ENCODE measurements at regions not wholly inside any gene's neighbourhood (a gene's known extent, or its start where the extent isn't known, plus 50 kb on each side); places are given as distances from the start of the nearest gene placed in this dataset.

DNA sequence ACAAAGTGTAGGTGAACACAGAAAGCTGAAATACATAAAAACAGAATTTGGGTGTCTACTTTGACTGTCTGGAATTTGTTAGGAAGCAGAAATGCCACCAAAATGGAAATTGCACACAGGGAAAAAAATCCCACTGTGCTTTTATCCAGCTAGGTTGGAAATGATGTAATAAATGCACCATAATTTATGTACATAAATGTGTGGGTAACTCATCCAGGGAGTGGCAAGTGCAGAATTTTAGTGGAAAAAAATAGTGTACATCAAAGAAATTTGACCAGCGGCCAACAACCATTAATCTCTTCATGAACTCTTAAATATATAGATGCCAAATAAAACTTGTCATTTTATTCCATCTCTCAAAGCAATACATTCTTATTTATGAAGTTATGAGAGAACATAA, 105.6 kb downstream of the LLPH start:
- ChIA-PET CTCF (ENCODE audit: low intra/inter-chr PET ratio, low total read pairs) (no interaction called here), POLR2A (no interaction called here)
- Histone ChIP-seq H3K4me3 (replicated peaks in 1 of 3; ENCODE audit: insufficient read depth in 1 of 3, low read depth in 2 of 3, low read length in 3 of 3) (no peak overlapping the region), H3K9me3 (ENCODE audit: low read length) (no peaks in the 10 kb centered on the region), H3K27me3 (ENCODE audit: control insufficient read depth in 1 of 2, insufficient read depth in 2 of 2, low read length in 2 of 2) (no peaks in the 10 kb centered on the region), H3K27ac (ENCODE audit: extremely low read length, insufficient read depth, low read length) (no peak overlapping the region), H2AFZ (ENCODE audit: low read length) (no peak overlapping the region), H4K20me1 (ENCODE audit: insufficient read depth, low read length) (no peaks in the 10 kb centered on the region), H3K4me2 (ENCODE audit: low read depth, low read length) (no peak overlapping the region), H3K79me2 (ENCODE audit: insufficient read depth, low read length) (no peaks in the 10 kb centered on the region), H3K4me1 (ENCODE audit: insufficient read depth, low read length) (no peaks in the 10 kb centered on the region), H3K9ac (ENCODE audit: insufficient read depth, low read depth, low read length) (no peak overlapping the region), H3K36me3 (replicated peaks in 1 of 2; ENCODE audit: control insufficient read depth in 1 of 2, insufficient read depth in 2 of 2, low read length in 2 of 2) (no peaks in the 10 kb centered on the region)
- FAIRE-seq: no peak
- no TSS peak for BruUV-seq (replicated peaks)
- in situ Hi-C loops (cut with HindIII; ENCODE audit: extremely low pct_ligation_motif_present, low pct_unique_long_range_greater_than_20kb): no loop called here
- no peak for DNase-seq (ENCODE audit: low spot score)
- intact Hi-C loops (cut with micrococcal nuclease; ENCODE audit: unreplicated experiment): loop anchor here (2.0 kb wide), 1 partner anchor 26 kb away; no protein-coding TSS in a partner anchor
- TF ChIP-seq MEIS1 (CRISPR knock-in tag; IDR thresholded peaks at IDR 0.05; ENCODE audit: borderline replicate concordance) (no peak), FOXP1 (IDR thresholded peaks at IDR 0.05) (no peak), FOXP1 (CRISPR knock-in tag; IDR thresholded peaks at IDR 0.05) (no peak), MZF1 (CRISPR knock-in tag; IDR thresholded peaks at IDR 0.05; ENCODE audit: borderline replicate concordance) (no peak), SP4 (CRISPR knock-in tag; IDR thresholded peaks at IDR 0.05) (no peak), NFATC3 (CRISPR knock-in tag; IDR thresholded peaks at IDR 0.05) (no peak)
- 91% methylated on average over 1 of the region's 1 CpG for WGBS (ENCODE audit: low lambda C conversion rate)
- ATAC-seq: no peak

DNA sequence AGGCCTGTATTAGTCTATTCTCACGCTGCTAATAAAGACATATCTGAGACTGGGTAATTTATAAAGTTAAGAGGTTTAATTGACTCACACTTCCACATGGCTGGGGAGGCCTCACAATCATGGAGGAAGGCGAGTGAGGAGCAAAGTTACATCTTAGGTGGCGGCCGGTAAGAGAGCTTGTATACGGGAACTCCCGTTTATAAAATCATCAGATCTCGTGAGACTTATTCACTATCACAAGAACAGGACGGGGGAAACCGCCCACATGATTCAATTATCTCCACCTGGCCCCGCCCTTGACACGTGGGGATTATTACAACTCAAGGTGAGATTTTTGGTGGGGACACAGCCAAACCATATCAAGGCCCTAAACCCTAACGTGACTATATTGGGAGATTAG, 110.1 kb downstream of the LLPH start:
- 88% methylated on average over 12 of the region's 12 CpGs for WGBS (ENCODE audit: low lambda C conversion rate)
- in situ Hi-C loops (cut with HindIII; ENCODE audit: extremely low pct_ligation_motif_present, low pct_unique_long_range_greater_than_20kb): no loop called here
- Histone ChIP-seq H4K20me1 (ENCODE audit: insufficient read depth, low read length) (no peaks in the 10 kb centered on the region), H3K27me3 (ENCODE audit: control insufficient read depth in 1 of 2, insufficient read depth in 2 of 2, low read length in 2 of 2) (no peaks in the 10 kb centered on the region), H3K4me1 (ENCODE audit: insufficient read depth, low read length) (peaks cover 27% of the 10 kb centered on the region), H3K79me2 (ENCODE audit: insufficient read depth, low read length) (no peaks in the 10 kb centered on the region), H2AFZ (ENCODE audit: low read length) (no peak overlapping the region), H3K27ac (ENCODE audit: extremely low read length, insufficient read depth, low read length) (no peak overlapping the region), H3K9me3 (ENCODE audit: low read length) (no peaks in the 10 kb centered on the region), H3K36me3 (replicated peaks in 1 of 2; ENCODE audit: control insufficient read depth in 1 of 2, insufficient read depth in 2 of 2, low read length in 2 of 2) (no peaks in the 10 kb centered on the region), H3K4me2 (ENCODE audit: low read depth, low read length) (no peak overlapping the region), H3K9ac (ENCODE audit: insufficient read depth, low read depth, low read length) (no peak overlapping the region), H3K4me3 (replicated peaks in 1 of 3; ENCODE audit: insufficient read depth in 1 of 3, low read depth in 2 of 3, low read length in 3 of 3) (no peak overlapping the region)
- ChIA-PET POLR2A (no interaction called here), CTCF (ENCODE audit: low intra/inter-chr PET ratio, low total read pairs) (no interaction called here)
- no peak for FAIRE-seq
- DNase-seq (ENCODE audit: low spot score): no peak
- BruUV-seq (replicated peaks): no TSS peak
- intact Hi-C loops (cut with micrococcal nuclease; ENCODE audit: unreplicated experiment): no loop called here
- ATAC-seq: no peak
- TF ChIP-seq, protein P1, sequence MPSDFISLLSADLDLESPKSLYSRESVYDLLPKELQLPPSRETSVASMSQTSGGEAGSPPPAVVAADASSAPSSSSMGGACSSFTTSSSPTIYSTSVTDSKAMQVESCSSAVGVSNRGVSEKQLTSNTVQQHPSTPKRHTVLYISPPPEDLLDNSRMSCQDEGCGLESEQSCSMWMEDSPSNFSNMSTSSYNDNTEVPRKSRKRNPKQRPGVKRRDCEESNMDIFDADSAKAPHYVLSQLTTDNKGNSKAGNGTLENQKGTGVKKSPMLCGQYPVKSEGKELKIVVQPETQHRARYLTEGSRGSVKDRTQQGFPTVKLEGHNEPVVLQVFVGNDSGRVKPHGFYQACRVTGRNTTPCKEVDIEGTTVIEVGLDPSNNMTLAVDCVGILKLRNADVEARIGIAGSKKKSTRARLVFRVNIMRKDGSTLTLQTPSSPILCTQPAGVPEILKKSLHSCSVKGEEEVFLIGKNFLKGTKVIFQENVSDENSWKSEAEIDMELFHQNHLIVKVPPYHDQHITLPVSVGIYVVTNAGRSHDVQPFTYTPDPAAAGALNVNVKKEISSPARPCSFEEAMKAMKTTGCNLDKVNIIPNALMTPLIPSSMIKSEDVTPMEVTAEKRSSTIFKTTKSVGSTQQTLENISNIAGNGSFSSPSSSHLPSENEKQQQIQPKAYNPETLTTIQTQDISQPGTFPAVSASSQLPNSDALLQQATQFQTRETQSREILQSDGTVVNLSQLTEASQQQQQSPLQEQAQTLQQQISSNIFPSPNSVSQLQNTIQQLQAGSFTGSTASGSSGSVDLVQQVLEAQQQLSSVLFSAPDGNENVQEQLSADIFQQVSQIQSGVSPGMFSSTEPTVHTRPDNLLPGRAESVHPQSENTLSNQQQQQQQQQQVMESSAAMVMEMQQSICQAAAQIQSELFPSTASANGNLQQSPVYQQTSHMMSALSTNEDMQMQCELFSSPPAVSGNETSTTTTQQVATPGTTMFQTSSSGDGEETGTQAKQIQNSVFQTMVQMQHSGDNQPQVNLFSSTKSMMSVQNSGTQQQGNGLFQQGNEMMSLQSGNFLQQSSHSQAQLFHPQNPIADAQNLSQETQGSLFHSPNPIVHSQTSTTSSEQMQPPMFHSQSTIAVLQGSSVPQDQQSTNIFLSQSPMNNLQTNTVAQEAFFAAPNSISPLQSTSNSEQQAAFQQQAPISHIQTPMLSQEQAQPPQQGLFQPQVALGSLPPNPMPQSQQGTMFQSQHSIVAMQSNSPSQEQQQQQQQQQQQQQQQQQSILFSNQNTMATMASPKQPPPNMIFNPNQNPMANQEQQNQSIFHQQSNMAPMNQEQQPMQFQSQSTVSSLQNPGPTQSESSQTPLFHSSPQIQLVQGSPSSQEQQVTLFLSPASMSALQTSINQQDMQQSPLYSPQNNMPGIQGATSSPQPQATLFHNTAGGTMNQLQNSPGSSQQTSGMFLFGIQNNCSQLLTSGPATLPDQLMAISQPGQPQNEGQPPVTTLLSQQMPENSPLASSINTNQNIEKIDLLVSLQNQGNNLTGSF (CRISPR knock-in tag; IDR thresholded peaks at IDR 0.05): no peak
- TF ChIP-seq, protein P2, sequence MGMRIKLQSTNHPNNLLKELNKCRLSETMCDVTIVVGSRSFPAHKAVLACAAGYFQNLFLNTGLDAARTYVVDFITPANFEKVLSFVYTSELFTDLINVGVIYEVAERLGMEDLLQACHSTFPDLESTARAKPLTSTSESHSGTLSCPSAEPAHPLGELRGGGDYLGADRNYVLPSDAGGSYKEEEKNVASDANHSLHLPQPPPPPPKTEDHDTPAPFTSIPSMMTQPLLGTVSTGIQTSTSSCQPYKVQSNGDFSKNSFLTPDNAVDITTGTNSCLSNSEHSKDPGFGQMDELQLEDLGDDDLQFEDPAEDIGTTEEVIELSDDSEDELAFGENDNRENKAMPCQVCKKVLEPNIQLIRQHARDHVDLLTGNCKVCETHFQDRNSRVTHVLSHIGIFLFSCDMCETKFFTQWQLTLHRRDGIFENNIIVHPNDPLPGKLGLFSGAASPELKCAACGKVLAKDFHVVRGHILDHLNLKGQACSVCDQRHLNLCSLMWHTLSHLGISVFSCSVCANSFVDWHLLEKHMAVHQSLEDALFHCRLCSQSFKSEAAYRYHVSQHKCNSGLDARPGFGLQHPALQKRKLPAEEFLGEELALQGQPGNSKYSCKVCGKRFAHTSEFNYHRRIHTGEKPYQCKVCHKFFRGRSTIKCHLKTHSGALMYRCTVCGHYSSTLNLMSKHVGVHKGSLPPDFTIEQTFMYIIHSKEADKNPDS (CRISPR knock-in tag; IDR thresholded peaks at IDR 0.05): no peak
- TF ChIP-seq, protein P3, sequence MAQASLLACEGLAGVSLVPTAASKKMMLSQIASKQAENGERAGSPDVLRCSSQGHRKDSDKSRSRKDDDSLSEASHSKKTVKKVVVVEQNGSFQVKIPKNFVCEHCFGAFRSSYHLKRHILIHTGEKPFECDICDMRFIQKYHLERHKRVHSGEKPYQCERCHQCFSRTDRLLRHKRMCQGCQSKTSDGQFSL (CRISPR knock-in tag; IDR thresholded peaks at IDR 0.05): no peak
- TF ChIP-seq, protein P4, sequence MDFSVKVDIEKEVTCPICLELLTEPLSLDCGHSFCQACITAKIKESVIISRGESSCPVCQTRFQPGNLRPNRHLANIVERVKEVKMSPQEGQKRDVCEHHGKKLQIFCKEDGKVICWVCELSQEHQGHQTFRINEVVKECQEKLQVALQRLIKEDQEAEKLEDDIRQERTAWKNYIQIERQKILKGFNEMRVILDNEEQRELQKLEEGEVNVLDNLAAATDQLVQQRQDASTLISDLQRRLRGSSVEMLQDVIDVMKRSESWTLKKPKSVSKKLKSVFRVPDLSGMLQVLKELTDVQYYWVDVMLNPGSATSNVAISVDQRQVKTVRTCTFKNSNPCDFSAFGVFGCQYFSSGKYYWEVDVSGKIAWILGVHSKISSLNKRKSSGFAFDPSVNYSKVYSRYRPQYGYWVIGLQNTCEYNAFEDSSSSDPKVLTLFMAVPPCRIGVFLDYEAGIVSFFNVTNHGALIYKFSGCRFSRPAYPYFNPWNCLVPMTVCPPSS (IDR thresholded peaks at IDR 0.05): no peak
- TF ChIP-seq NR2F1 (CRISPR knock-in tag; IDR thresholded peaks at IDR 0.05): no peak

Data from HepG2 (cell line).